GM10266 (cell line): ENCODE measurements at regions not wholly inside any gene's neighbourhood (a gene's known extent, or its start where the extent isn't known, plus 50 kb on each side); places are given as distances from the start of the nearest gene placed in this dataset.
"Not testable (repeated sequence)": the region's sequence is repeated elsewhere in the genome, so short reads cannot be mapped to it uniquely, and the experiment has no call there.

Source experiments
- DNase-seq: peaks from one replicate; pipeline ENCODE4 v3.0.0; 2012; ENCODE audit errors: extremely low spot score
- TF ChIP-seq, protein P1 (sequence below): IDR thresholded peaks from 2 replicates; pipeline ENCODE4 v1.5.1; 2012; ENCODE audit warnings: mild to moderate bottlenecking, low read depth; ENCODE audit not compliant: control insufficient read depth, insufficient read depth; ENCODE audit errors: missing control alignments

DNA sequence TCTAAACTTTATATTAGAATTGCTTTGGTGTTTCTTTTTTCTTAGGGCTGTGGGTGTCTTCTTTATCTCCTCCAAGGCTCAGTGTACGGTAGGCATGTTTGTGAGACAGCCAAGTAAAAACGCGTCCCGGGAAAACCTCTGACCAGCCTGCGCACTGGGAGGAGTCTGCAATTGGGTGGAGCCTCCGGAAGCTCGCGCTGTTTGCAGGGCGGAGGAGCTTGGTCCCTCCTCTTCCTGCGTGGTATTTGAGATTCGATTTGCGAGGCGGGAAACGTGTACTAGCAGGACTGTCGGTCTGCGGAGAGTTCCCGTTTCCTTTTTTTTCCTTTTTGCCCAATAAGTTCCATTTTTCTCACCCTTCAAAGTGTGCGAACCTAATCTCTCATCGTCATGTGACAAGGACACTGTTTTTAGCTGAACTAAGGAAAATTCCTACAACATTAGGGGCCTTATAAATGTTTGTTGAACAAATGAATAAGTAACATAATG lies 182.1 kb upstream of the OTX2 start:
- TF ChIP-seq, protein P1, sequence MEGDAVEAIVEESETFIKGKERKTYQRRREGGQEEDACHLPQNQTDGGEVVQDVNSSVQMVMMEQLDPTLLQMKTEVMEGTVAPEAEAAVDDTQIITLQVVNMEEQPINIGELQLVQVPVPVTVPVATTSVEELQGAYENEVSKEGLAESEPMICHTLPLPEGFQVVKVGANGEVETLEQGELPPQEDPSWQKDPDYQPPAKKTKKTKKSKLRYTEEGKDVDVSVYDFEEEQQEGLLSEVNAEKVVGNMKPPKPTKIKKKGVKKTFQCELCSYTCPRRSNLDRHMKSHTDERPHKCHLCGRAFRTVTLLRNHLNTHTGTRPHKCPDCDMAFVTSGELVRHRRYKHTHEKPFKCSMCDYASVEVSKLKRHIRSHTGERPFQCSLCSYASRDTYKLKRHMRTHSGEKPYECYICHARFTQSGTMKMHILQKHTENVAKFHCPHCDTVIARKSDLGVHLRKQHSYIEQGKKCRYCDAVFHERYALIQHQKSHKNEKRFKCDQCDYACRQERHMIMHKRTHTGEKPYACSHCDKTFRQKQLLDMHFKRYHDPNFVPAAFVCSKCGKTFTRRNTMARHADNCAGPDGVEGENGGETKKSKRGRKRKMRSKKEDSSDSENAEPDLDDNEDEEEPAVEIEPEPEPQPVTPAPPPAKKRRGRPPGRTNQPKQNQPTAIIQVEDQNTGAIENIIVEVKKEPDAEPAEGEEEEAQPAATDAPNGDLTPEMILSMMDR: no peak
- DNase-seq: no peak

- DNase-seq: not testable (repeated sequence)
Observed at GRCh38 chr14:56990991-56991627, 180.8 kb upstream of the OTX2 start.

- no peak for DNase-seq
- TF ChIP-seq, protein P1: no peak
Observed at GRCh38 chr14:56989359-56989758, 179.1 kb upstream of the OTX2 start.

DNA sequence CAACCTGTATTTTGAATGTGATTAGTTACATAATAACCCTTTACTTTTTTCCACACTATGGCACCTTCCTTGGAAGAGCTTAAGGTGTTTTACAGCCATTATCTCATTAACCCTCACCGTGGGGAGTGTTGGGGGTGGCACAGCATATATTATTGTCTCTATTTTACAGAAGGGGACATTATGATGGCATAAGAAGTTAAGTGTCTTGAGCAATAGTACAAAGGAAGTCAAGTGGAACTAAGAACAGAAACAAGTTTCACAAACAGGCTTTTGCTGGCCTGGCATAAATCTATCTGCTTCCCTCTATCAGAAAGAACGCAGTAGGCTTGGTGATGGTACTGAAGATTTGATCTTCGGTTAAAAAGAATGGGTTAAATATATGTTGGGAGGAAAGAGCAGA lies 169.7 kb upstream of the OTX2 start:
- DNase-seq: no peak
- TF ChIP-seq, protein P1: no peak

- TF ChIP-seq, protein P1: no peak
- DNase-seq: no peak
Observed at GRCh38 chr14:56976211-56976610, 165.9 kb upstream of the OTX2 start.

DNA sequence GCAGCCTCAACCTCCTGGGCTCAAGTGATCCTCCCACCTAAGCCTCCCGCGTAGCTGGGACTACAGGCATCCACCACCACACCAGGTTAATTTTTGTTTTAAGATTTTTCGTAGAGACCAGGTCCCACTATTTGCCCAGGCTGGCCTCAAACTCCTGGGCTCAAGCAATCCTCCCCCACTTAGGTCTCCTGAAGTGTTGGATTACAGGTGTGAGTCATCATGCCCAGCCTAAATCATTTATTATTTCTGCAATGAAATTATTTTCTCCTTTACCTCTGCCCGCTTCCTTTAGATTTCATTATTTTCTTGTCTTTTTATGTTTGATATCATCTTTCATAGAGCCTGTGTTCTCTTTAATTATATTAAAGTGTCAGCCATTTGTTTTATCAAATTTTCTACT lies 165.2 kb upstream of the OTX2 start:
- TF ChIP-seq, protein P1: no peak

GRCh38 chr14:56972948-56973347 lies 162.7 kb upstream of the OTX2 start:
- no peak for DNase-seq
- TF ChIP-seq, protein P1: no peak

More for the DNA sequence above, 165.2 kb upstream of the OTX2 start:
- no peak for DNase-seq

DNA sequence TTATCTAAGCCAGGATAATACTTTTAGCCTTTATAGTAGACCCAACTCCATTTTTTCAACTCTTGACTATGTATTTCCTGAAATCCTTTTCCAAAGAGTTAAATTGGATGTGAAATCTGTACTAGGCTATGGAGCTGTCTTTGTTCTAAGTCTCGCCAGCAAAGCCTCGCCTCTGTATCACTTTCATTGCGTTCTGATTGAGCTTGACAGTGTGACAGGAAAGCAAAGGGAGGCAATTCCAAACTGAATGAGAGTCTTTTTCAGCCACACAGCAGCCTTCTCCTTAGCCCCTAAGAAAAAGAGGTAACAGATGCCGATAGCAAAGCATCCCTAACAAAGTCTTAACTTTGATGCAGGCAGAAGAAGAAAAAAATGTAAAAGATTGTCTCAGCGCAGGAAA lies 154.6 kb upstream of the OTX2 start:
- TF ChIP-seq, protein P1: no peak
- no peak for DNase-seq
